GM19455 (cell line): ENCODE measurements at regions not wholly inside any gene's neighbourhood (a gene's known extent, or its start where the extent isn't known, plus 50 kb on each side); places are given as distances from the start of the nearest gene placed in this dataset.

Experiments
- ATAC-seq: cut with Tn5 transposase; IDR thresholded peaks from one replicate; pipeline ENCODE4 v1.9.1; 2021; ENCODE audit not compliant: unreplicated experiment

DNA sequence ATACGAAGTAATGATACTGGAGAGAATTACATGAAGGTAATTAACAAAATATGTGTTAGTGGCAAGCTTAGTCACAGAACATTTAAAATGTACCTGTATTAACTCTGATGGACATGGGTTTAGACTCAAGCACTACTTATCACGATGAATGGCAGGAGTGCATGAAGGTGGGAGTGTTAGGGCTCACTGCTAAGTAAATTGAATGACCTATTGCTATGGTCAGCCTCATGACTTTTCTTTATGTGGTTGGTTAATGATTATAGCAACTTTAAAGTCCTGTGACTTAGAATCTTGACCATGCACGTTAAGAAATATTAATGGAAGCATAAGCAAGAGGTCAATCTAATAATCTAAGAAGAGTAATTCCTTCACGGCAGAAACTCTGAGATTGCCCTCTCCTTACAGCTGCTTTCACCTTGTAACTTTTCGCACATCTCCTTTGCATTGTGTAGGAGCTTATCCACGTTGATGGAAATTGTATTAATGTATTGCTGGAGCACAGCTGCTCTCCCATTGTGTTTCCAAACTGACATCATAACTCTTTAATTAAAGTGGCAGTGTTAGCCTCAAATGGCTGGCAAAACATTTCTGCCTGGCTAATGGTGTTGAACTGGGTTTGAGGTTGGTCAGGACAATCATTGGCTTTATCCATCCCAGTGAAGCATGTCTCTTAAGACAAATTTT, 114.5 kb downstream of the RXFP2 start:
- no peak for ATAC-seq

DNA sequence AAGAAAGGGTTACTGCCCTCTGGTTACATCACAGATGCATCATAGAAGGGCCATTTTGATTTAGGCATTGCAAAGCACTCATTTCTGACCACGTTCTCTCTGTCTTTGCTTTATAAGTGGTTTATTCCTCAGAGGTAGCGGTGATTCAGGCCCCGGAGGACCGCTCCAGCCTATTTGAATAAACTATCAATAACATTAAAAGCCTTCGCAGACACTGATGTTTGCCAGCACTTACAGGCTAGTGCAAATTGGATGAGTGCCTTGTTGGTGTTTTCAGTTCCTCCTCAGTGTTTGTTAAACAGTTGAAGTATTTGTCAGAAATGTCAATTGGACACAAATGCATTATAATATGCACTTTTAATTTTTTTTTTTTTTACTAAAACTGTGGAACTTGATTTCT, 120.2 kb downstream of the RXFP2 start:
- ATAC-seq = no peak

DNA sequence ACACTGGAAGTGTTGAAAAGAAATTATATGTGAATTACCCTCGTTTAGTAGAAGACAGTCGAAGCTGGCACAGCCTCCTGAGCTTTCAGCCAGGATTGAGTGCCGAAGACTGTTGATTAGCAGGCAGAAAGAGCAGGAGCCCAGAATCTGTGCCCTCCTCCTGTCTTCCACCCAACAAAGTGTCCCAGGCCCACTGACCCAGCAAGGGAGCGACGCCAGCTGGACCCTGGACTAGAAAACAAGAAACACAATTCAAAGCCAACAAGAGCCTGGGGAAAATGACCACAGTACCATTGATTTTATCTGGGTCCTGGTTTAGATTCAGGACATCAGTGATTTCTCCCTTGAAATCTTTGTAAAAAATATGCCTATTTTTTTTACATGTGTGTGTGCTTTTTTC, 120.7 kb downstream of the RXFP2 start:
- ATAC-seq = no peak

DNA sequence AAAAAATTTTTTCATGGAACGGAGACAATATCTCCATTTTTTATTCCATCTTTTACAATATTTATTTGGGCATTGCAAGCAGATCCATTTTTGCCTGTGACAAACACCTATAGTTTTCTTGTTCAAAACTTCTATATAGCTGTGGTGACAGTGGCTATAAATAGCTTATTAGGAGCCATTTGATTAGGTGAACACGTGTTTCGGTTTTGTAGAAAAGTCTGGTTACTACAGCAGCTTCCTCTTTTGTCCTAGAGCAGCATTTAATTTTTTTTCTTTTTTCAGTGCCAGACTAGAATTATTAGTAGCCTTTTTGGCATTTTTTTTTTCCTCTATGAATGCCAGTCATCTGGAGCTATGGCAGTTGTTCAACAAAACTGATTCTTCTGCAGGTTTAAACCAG, 123.5 kb downstream of the RXFP2 start:
- ATAC-seq = no peak

DNA sequence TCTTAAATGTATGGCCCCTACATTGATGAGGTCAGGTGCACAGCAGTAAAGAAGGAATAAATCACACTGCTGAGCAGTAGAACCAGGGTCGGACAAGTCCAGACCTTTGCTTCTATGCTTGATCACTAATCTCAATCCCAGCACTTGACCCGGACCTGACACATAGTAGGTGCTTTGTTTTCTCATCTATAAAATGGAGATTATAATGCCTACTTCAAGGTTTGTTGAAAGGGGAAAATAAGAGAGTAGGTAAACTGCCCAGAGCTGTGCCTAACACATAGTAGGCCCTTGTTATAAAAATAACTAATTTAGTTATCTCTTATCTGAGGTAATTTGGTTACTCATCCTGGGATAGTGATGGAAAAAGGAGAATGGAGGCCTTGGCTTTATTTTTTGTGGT, 125.0 kb downstream of the RXFP2 start:
- no peak for ATAC-seq

DNA sequence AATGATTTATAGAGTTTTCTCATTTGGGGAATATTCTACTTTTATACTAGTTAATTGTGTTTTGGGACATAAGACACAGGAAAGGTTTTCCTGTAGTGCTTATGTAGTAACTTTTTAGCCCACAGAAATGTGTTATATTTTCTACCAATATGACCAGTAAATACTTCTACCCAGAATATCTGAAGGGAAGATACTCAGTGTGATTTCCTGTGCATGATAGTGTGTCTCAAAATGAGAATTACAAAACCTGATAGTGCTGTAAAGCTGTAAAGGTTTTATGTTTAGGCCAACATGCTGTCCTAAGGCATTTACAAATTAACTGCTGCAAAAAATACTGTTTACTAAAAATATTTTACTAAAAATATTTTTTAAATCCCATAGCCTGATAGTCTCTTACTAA, 126.8 kb downstream of the RXFP2 start:
- no peak for ATAC-seq

DNA sequence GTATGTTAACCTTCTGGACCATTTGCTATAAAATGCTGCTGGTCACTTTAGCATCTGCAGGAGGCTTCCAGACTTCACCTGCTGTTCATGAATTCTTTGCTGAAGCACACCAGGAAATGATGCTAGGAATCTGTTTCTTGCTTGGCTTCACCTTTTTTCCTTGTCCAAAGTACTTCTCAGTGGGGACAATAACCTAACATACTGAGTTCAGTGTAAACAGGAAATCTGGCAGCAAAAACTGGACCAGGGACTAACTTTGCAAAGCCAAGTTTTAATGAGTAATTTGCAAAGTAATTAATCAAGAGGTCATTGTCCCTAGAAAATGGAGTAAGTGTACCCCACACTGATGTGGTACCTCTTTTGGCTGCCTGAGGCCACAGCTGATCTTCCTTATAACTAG, 128.4 kb downstream of the RXFP2 start:
- ATAC-seq = no peak

DNA sequence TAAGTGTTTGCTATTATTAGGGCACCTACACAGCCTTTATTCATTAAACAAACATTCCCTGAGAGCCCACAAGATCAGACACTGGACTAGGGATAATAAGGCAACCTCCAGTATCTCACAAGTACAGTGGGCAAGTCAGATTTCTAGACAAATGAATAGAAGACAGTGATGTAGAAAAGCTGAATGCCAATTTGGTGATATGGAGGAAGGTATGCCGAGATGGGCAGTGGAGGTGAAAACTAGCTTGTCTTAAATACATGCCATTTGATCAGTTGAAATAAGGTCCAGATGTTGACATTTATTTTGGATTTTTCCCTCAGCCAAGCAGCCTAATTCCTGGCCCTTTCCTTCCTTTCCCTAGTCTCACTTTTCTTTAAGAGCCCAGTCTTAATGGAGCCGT, 130.3 kb downstream of the RXFP2 start:
- no peak for ATAC-seq

DNA sequence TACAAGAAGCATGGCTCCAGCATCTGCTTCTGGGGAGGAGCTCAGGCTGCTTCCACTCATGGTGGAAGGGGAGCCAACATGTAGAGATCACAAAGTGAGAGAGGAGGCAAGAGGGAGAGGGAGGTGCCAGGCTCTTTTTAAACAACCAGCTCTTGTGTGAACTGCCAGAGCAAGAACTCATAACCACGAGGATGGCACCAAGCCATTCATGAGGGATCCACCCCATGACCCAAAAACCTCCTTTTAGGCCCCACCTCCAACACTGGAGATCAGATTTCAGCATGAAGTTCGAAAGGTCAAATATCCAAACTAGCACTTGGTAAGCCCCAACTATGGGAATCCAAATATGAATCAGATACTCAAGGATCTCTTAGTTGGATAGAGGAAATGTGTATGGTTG, 131.2 kb downstream of the RXFP2 start:
- no peak for ATAC-seq

DNA sequence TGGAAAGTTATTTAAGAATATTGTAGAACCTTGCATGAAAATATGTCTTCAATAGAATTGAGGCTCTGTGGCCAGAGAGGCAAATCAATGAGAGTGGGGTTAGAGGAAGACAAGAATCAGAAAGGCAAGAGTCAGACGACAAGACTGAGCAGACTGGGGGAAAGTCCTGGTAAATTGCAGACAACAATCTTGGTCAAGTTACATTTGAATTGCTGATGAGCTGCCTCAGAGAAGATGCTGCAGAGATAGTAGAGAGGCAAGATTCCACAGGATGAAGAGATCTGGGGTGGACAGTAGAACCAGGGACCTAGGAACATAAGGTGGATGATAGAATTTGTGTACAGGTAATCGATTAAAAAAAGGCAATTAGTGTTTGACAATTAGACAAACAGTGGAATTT, 133.8 kb downstream of the RXFP2 start:
- no peak for ATAC-seq

DNA sequence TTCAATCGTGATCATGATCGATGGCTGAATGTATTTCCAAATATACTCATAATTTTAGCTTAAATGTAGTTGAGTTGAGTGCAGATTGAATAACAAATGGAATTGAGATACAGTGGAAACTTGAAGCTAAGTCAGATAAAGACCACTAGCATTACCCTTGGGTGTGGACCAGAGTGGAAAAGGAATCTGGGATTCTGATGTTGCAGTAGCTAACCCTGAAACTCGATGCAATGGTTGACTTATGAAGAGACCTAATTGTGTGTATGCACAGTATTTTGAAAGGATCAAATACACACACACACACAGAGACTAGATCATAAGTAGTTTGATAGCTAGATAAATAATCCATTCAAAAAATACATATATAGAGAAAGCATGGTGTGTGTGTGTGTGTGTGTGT, 135.8 kb downstream of the RXFP2 start:
- no peak for ATAC-seq

DNA sequence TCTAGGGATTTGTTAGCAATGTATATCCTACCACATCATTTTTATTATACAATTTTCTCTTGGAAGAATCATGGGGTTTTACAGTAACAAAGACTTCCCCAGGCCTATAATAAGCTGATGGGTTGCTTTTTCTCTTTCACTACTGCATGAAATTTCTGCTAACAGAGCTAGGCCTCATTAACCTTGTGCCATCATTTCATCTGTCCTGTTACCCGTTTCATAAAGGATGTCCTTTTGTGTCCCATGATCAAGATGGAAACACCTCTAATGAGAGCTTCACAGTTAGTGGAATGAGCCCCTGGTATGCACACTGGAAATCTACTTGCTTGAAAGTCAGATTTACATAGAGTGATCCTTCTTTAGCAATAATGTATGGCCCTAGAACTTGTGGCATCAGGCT, 138.7 kb downstream of the RXFP2 start:
- no peak for ATAC-seq

DNA sequence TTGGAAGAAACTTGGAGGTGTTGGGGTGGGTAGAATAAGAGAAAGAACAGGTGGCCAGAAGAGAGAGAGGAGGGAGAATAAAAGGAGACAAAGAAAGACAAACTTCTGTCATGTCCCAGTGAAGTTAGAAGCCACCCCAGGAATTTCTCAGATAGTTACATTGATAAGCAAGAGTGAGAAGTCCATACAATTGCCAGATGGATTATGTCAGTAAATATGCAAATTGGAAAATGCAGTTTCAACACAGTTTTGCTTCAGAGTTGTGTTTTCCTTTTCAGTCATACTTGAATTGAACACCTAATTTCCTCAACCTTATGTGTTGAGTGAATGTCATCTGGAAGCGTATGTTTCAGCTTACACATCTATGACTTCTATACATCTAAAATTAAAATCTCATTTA, 139.2 kb downstream of the RXFP2 start:
- ATAC-seq = no peak

DNA sequence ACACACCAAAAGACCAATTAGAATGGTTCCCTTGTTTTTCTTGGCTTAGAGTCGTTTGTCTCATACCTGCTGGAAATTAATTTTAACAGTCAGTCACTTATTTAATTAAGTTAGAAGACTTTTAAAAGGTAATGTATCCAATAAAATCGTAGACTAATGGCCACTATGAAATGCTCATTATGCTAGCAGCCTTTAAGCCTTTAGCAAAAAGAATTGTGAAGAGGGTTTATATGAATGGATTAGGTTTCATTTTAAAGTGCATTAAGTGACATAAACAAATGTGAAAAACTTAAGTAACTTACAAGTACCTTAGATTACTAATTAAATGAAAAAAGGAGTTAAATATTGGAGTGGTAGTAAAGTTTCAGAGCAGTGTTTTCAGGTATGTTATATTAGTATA, 139.6 kb downstream of the RXFP2 start:
- no peak for ATAC-seq

DNA sequence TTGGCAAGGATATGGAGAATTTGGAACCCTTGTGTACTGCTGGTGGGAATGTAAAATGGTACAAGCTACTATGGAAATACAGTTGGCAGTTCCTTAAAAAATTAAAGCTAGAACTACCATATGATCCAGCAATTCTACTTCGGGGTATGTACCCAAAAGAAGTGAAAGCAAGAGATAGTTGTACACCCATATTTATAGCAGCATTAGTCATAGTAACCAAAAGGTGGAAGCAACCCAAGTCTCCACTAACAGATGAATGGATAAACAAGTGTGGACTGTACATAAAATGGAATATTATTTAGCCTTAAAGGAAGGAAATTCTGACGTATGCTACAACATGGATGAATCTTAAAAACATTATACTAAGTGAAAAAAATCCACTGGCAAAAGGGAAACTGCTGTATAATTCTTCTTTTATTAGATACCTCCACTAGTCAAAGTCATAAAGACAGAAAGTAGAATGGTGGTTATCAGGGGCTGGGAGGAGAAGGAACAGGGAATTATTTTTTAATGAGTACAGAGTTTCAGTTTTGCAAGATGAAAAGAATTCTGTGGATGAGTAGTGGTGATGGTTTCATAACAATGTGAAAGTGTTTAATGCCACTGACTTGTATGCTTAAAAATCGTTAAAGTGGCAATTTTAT, 141.6 kb downstream of the RXFP2 start:
- ATAC-seq = no peak

DNA sequence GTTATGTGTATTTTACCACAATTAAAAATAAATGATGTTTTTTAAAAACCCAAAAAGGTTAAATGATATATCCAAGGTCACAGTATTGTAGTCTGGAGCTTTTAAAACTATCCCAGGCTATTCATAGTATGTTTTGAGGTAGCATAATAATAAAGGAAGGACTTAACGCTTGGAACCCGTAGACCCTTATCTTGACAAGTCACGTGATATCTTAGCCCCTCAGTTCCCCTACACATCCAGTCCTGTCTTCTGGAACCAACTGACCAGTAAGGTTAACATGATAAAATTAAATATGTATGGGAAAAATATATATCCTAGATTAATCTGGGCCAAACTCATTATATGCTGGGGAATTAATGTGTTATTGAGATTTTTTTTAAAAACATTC, 142.2 kb downstream of the RXFP2 start:
- no peak for ATAC-seq

DNA sequence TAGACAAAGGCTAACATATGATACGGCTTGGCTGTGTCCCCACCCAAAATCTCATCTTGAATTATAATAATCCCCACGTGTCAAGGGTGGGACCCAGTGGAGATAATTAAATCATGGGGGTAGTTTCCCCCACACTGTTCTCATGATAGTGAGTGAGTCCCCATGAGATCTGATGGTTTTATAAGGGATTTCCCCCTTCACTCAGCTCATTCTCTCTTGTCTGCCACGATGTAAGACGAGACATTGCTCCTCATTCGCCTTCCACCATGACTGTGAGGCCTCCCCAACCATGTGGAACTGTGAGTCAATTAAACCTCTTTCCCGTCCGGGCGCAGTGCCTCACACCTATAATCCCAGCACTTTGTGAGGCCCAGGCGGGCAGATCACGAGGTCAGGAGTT, 143.5 kb downstream of the RXFP2 start:
- ATAC-seq = no peak

DNA sequence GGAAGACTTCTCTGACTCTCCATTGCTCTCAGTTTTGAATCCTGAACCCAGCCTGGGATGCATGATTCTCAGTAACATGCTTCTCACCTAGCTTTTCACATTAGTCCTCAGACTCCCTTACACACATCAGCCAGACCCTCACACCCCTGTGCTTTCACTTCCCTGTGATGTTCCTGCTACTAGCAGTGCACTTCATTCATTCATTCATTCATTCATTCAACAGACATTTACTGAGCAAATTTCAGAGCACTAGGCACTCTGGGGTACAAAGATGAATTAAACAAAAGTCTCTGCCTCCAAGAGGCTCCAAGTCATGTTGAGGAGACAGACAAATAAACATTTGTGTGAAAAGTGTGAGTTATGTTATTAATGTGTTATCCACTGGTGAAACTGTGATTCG, 145.2 kb downstream of the RXFP2 start:
- no peak for ATAC-seq

DNA sequence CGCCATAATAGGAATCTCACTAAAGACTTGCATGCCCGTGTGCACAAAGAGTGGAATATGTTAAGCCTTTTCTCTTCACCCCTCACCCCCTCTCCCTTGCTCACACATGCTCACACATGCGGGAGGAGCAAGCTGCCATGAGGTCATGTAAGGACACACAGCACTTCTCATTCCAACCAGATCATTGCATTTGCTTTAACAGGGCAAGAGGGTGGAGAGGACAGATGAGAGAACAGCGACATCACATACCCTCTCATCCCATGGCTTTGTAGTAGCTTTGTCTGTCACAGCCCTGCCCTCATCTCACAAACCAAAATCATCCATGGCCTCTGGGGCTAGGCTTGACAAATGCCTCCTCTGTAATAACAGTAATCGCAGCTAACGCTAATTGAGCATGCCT, 145.6 kb upstream of the FRY start:
- ATAC-seq = no peak

DNA sequence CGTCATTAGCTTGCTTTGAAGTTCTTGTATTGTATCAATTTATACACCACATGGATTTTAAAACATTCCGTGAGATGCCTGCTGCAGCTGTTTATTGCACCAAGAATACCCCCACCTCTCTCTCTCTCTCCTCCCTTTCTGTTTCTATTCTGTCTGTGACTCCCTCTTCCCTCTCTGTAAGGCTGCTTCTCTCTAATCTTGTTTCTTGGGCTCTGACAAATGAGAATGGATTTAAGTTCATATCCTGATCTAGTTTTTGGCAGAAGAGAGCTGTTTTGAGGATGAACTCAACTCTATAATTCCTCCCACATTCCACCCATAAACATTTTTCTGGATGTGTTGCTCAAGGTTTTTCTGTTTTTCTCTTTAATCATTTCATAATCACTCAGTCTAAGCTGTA, 144.3 kb upstream of the FRY start:
- ATAC-seq = no peak

DNA sequence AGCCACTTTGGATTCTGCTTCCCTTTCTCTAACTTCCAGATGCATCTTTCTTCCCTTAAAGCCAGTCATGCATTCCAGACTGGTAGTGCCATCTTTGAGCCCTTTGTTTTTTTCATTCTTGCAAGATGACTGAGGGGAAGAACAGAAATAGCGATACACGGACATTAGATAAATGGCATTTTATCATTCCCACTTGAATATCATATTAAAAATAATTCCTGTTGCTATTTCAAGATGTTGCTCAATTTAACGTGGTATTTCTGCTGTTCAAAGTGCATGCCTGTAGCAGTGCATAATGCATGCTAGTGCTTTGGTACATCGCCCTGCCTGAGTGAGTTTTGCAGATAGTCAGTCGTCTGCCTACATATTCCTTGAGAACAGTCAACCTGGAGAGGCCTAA, 140.6 kb upstream of the FRY start:
- no peak for ATAC-seq

DNA sequence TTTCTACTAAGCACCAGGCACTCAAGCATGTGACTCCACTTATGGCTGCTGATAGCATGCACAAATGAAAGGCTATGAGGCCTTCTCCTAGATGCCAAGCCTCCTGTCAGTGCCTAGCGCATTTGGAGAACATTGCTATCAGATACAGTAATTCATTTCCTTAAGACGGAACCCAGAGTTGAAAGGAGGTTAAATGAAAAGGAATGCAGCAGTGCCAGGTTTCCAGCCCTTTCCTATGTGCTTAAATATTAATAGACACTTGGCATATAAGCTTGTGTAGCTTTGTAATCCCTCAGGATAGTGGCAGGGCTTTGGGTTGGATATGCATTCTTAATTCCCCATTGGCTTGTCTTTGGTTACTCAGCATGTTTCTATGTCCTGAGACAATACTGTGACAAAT, 140.1 kb upstream of the FRY start:
- no peak for ATAC-seq

DNA sequence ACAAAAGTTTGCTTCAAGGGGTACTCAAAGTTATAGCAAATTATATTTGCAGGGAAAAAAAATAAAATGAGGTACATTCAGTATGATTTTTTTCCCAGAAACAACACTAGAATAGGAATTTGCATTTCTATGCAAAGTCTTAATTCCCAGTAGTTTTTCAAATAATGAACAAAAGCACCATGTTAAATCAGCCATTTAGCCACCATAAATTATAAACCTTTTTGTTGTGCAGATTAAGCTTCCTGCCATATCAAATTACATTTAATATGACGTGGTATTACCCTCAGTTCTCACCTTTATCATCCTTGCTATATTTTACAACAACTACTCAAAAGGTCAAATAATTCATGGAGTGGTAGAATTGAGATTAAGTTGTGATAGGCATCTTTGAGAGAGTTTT, 136.6 kb upstream of the FRY start:
- ATAC-seq = no peak
